ENCODE measurements at regions not wholly inside any gene's neighbourhood (a gene's known extent, or its start where the extent isn't known, plus 50 kb on each side); places are given as distances from the start of the nearest gene placed in this dataset.
"Not testable (repeated sequence)": the region's sequence is repeated elsewhere in the genome, so short reads cannot be mapped to it uniquely, and the experiment has no call there.

DNA sequence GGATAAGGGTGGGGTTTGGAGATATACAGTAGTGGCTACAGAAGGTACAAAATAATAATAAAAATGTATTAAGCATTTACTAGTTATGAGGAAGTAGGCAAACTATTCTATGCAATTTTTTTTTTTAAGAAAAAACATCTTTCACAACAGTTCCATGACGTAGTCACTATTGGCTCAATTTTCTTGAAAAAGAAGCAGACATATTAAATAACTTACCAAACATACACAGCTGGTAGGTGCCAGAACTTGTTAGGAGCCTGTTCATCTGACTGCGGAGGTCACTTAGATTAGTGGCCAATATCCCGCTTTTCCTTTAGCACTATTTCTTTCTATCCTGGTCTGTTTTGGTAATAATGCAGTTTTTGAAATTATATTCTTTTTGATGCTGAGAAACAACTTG, 593.5 kb downstream of the KCTD12 start:
- DNase-seq (no peak), ATAC-seq (no peak)
- intact Hi-C loops (cut with micrococcal nuclease): no loop called here

DNA sequence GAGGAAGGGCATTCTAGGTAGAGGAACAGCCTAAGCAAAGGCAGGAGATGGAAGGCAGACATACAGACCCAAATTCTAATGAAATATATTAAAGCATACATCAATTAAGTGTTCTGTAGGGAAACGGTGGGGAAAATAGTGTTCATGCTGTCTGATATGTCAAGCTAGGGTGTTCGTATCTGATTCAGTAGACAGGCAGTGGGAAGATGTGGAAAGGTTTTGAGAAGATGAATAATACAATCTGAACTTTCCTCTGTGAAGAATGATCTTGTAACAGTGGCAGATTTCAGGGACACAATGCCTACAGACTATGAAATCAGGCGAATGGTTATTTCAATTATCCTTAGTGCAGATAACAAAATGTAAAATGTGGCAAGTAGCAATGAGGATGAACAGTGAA, 594.2 kb downstream of the KCTD12 start:
- ATAC-seq: no peak
- DNase-seq: no peak
- intact Hi-C loops (cut with micrococcal nuclease): no loop called here

DNA sequence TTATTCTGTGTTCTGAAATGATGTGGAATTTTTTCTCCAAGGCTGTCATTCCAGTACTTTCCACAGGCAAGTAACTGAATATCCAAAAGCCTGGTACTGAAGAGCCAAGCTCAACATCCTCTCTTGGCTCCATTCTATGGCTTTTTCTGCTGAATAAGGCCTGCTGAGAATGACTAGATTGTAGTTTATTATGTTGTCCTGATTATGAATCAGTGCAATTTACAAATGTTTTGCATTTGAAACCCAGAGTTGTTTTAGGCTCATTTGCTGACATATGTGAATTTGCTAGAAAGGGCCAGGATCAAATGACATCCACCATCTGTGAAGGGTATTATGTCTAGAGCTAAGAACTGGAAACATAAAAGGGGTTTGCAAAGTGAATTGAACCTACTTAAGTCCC, 596.6 kb downstream of the KCTD12 start:
- ATAC-seq: no peak
- intact Hi-C loops (cut with micrococcal nuclease): no loop called here

DNA sequence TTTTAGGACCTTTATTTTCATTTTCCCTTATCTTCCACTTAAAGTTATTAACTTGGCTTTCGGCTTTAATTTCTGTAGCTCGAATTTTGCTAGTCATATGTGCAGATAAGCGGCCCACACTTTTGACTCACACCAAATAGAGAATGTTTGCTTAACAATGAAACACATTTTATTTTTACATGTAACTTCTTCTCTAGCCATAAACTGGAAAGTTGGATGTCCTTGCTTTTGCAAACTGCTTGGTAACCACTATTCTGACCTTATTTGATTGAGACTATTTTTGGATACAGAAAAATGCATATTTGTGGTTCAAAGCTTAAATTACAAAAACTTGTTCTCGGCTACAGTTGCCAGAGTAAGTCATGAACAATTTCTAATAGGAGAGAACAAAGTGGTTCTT, 600.0 kb downstream of the KCTD12 start:
- DNase-seq (no peak), ATAC-seq (no peak)
- intact Hi-C loops (cut with micrococcal nuclease): no loop called here

More for the DNA sequence above, 596.6 kb downstream of the KCTD12 start:
- no peak for DNase-seq

DNA sequence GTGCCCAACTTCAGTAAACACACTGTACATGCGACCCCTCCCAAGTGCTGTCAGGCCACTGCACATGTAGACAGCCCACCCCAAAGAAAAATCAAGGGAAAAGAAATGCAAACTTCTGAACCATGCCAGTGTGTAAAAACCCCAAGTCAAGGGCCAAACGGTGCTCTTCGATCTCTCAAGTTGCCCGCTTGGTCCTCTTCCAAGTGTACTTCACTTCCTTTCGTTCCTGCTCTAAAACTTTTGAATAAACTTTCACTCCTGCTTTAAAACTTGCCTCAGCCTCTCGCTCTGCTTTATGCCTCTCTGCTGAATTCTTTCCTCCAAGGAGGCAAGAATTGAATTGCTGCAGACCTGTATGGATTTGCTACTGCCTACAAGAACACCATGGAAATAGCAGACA, 600.7 kb downstream of the KCTD12 start:
- ATAC-seq: no peak
- intact Hi-C loops (cut with micrococcal nuclease): no loop called here
- DNase-seq: no peak

DNA sequence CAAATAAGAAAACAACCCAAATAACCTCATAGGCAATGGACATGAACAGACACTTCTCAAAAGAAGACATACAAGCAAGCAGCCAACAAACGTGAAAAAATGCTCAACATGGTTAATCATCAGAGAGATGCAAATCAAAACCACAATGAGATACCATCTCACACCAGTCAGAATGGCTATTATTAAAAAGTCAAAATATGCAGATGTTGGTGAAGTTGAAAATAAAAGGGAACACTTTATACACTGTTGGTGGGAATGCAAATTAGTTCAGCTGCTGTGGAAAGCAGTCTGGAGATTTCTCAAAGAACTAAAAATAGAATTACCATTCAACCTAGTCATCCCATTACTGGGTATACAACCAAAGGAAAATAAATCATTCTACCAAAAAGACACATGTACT, 606.4 kb downstream of the KCTD12 start:
- intact Hi-C loops (cut with micrococcal nuclease): not testable (repeated sequence)

DNA sequence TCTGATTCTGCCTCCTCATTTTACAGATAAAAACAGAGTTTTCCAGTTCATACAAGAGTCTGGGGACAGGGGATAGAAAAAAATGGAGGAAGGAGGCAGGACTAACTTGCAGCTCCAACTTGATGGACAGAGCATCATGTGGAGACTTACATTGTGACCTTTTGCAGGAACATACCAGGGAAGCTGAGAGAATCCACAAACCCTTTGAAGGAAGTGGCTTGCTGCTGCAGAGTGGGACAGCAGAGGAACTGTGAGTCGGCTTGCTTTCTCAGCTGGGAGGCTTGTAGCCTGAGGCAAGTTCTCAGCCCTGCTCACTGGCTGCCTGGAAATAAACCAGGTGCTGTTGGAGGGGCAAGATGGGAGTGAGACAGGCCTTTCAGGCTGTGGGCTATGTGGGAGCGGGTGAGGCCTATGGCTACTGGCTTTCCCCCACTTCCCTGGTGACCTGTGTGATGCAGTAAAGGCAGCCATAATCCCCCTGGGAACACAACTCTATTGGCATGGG, 614.4 kb downstream of the KCTD12 start:
- DNase-seq: no peak
- intact Hi-C loops (cut with micrococcal nuclease): no loop called here
- no peak for ATAC-seq

More for the DNA sequence above, 606.4 kb downstream of the KCTD12 start:
- DNase-seq, ATAC-seq: not testable (repeated sequence)

DNA sequence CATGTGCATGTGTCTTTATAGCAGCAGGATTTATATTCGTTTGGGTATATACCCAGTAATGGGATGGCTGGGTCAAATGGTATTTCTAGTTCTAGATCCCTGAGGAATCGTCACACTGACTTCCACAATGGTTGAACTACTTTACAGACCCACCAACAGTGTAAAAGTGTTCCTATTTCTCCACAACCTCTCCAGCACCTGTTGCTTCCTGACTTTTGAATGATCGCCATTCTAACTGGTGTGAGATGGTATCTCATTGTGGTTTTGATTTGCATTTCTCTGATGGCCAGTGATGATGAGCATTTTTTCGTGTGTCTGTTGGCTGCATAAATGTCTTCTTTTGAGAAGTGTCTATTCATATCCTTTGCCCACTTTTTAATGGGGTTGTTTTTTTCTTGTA, 617.9 kb downstream of the KCTD12 start:
- intact Hi-C loops (cut with micrococcal nuclease); DNase-seq; ATAC-seq: not testable (repeated sequence)

DNA sequence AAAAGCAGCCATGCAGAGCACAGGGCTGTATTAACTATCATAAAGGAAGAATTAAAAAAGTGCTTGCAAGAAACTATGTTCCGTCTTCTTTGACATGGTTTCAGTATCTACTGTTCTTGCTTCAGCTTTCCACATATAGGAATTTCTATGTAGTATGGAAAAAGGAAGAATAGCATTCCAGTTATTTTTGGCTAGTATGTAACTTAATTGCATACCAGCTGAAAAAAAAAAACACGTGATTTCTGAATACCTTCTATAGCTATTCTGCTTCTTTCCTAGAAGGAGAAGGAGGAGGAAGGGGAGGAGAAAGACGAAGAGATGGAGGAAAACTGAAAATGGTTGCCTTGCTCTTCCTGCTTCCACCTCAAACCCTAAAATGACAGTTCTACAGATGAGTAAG, 619.0 kb downstream of the KCTD12 start:
- ATAC-seq (no peak), DNase-seq (no peak)
- intact Hi-C loops (cut with micrococcal nuclease): no loop called here

DNA sequence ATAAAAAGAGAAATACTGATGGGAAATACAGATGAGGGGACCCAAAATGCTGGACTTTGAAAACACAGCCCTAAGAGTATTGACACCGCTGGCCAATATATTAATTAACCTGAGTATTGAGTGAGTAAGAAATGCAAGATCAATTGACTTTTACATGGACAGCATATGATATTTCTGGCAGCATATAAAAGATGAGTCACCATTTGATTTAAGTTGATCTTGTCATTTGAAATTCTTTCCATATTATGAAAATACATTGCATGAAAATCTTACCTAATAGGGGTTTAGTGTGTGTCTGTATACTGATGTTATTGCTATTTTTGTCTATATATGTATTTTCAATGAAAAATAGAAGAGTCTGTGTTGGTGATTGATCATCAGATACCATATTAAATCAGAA, 619.6 kb downstream of the KCTD12 start:
- intact Hi-C loops (cut with micrococcal nuclease): no loop called here
- ATAC-seq (no peak), DNase-seq (no peak)

DNA sequence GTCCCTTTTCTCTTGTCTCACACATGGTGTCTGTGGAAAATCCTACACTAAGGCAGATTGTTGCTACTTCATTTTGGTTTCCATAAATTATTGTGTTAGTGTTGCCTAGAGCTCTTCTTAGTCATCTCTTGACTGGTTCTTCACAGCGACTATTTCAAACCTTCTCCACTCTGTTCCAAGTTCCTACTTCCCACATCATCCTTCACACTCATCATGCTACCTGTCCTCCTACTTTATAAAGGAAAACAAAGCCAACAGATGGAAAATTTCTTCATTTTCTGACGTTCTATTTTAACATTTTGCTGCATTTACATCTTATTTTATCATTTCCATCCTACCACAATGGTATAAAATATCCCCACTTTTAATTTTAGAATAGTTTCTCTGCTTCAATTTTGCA, 614.1 kb downstream of the LMO7 start:
- no peak for DNase-seq
- intact Hi-C loops (cut with micrococcal nuclease): no loop called here
- no peak for ATAC-seq

DNA sequence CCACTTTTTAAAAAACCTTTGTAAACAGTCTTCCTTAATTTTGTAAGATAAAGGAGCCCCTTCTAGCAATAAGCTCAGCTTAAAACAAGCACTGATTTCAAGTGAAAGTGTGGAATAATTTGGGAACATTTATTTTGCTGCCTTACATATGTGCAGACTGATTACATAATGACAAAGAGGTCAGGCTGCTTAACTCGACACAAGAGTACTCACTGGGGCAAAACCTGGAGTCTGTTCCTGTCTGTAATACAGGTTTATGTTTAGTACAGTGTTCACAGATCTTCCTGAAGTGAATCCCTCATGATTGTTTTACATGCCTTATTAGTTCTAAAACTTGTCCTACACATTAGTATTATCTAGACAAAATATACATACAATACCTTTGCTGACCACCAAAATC, 609.8 kb downstream of the LMO7 start:
- DNase-seq: no peak
- intact Hi-C loops (cut with micrococcal nuclease): no loop called here
- ATAC-seq: peak; percentile 28

DNA sequence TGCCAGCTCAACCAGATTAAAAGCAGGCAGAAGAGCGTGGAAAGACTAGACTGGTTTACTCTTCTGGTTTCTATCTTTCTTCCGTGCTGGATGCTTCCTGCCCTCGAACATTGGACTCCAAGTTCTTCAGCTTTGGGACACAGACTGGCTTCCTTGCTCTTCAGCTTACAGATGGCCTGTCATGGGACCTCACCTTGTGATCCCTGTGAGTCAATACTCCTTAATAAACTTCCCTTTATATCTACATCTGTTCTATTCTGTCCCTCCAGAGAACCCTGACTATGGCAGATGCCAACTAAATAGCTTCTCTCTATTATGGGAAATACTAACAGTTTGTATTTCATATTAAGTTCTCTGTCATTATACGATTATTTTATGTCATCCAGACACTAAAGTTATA, 609.1 kb downstream of the LMO7 start:
- ATAC-seq (no peak), DNase-seq (no peak)
- intact Hi-C loops (cut with micrococcal nuclease): no loop called here

DNA sequence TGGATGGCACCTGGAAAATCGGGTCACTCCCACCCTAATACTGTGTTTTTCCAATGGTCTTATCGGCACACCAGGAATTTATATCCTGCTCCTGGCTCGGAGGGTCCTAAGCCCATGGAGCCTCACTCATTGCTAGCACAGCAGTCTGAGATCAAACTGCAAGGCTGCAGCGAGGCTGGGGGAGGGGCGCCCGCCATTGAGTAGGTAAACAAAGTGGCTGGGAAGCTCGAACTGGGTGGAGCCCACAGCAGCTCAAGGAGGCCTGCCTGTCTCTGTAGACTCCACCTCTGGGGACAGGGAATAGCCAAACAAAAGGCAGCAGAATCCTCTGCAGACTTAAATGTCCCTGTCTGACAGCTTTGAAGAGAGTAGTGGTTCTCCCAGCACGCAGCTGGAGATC, 607.0 kb downstream of the LMO7 start:
- DNase-seq; intact Hi-C loops (cut with micrococcal nuclease); ATAC-seq: not testable (repeated sequence)

DNA sequence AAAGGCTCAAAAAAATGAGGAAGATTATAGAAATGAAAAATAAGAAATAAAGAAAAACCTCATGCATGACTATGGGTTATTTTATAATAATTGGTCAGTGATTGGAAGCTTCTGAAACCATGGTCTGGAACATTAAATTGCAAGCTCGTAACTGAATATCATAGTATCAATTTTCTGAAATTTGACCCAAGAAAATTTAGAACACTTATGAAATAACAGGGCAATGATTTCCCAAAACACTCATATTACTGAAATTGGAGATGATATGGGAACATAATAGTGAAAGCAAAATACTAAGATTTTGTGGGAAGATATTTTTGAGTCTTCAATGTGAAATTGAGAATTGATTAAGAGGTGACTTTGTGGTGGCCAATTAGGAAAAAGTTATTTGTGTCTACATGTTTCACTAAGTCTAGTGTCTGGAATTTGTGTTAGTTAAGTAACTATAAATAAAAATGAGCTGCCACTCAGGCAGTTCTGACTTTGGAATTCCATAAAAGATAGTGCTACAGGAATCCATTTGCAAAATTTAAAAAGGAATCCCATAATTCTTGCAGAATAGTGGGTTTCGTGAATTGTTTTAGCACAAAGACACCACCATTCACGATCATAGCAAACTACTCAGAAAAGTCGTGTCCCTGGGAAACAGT, 603.0 kb downstream of the LMO7 start:
- DNase-seq (no peak), ATAC-seq (peak; percentile 77)
- intact Hi-C loops (cut with micrococcal nuclease): no loop called here

DNA sequence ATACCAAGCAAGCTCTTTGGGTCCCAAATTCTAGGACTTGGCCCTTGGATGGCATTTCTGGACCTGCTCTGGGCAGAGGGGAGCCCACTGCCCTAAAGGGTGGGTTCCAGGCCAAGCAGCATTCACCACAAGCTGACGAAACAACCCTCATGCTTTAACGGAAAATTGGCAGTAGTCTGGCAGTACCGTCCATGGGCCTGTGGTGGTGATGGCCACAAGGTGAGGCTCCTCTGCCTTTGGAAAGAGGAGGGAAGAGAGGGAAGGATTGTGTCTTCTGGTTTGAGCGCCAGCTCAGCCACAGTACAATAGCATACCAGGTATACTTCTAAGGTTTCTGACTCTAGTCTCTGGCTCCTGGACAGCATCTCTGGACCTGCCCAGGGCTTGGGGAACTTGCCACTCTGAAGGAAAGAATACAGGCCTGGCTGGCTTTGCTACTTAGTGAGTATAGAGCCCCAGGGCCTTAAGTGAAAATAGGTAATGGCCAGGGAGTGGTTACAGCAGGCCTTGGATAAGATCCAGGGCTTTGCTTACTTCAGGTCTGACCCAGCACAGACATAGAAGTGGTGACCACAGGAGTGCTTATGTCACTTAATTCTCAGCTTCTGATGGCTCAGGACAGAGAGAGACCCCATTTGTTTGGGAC, 595.5 kb downstream of the LMO7 start:
- intact Hi-C loops (cut with micrococcal nuclease): no loop called here
- DNase-seq (no peak), ATAC-seq (no peak)

DNA sequence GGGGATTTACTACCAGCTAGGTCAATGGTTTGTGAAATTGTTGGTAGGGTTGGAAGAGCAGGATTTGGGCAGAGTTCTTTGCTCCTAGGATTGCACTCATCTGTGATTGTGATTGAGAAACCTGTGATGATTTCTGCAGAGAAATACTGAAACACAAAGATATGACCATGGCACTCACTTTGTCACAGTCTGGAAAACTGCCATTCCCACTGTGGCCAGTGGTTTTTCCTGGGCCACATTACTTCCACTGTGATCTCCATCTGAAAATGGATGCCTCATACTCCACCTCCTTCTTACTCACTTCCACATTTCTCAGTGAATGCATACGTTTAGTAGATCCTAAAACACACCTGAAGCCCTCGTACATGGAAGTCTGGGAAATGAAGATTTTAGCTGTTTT, 593.2 kb downstream of the LMO7 start:
- no peak for DNase-seq
- intact Hi-C loops (cut with micrococcal nuclease): loop anchor here (10.0 kb wide), 1 partner anchor 236 kb away; no protein-coding TSS in a partner anchor
- no peak for ATAC-seq

DNA sequence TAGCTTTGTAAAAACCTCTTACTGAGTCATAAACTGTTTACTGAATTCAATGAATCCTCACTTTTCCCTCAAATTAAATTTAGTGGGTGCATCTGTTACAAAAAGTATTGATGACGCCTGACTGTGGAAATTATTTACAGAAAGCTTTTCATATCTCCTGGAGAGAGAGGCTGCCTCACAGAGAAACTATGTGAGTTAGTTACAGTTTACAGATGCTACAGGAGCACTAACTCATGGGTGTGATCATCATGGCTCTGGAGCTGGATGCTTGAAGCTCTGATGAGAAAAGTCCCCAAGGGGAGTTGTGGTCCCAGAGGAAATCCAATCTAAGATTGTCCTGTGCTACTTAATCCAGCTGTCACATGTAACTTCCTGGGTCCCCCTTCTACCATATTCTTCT, 590.8 kb downstream of the LMO7 start:
- DNase-seq (no peak), ATAC-seq (no peak)
- intact Hi-C loops (cut with micrococcal nuclease): loop anchor here (10.0 kb wide), 1 partner anchor 238 kb away; no protein-coding TSS in a partner anchor

DNA sequence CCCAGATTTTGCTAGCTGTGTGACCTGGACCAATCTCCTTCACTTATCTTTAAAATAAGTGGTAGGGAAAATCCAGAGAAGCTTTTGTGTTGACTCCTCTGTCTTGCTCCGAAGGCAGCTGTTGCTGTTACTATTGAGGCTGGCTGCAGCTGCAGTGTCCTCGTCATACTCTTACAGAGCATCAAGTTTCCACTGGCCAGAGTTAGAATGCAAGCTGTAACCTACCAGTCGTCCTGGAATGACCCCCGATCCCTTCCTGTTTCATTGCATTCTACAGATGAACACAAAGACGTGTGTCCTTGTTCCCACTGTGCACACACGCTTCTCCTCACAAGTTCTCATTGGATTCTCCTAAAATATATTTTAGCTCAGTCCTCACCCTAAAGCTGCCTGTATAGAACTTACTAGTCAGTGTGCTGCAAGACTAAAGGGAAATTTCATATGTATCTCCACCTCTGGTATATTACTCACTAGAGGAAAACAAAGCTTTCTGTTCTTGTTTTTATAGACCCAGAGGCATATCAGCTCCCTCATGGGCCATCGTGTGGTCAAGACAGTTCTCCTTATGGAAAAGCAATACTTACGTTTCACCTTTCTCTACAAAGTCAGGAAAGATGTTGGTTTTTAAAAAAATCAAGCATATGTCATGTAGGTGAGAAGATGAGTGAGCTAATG, 589.8 kb downstream of the LMO7 start:
- ATAC-seq: peak; percentile 95
- intact Hi-C loops (cut with micrococcal nuclease): loop anchor here (10.0 kb wide), 1 partner anchor 239 kb away; no protein-coding TSS in a partner anchor
- peak; percentile 59 for DNase-seq

DNA sequence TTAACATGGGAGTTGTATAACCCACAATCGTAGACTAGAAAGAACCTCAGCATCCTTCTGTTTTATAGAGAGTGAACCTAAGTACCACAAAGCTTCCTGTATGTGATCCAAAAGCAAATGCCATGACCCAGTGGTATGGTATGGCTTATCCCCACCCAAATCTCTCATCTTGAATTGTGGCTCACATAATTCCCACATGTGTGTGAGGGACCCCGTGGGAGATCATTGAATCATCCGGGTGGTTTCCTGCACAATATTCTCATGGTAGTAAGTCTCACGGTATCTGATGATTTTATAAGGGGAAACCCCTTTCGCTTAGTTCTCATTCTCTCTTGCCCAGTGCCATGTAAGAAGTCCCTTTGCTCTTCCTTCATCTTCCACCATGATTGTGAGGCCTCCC, 587.9 kb downstream of the LMO7 start:
- DNase-seq (no peak), ATAC-seq (no peak)
- intact Hi-C loops (cut with micrococcal nuclease): loop anchor here (10.0 kb wide), 1 partner anchor 241 kb away; no protein-coding TSS in a partner anchor

All from left ventricle myocardium superior (tissue), 1 donor.